HG02870 (cell line): ENCODE measurements at regions not wholly inside any gene's neighbourhood (a gene's known extent, or its start where the extent isn't known, plus 50 kb on each side); places are given as distances from the start of the nearest gene placed in this dataset.

Experiments
- ATAC-seq: cut with Tn5 transposase; IDR thresholded peaks from one replicate; pipeline ENCODE4 v1.9.1; 2021; ENCODE audit warnings: mild to moderate bottlenecking, moderate library complexity; ENCODE audit not compliant: unreplicated experiment

DNA sequence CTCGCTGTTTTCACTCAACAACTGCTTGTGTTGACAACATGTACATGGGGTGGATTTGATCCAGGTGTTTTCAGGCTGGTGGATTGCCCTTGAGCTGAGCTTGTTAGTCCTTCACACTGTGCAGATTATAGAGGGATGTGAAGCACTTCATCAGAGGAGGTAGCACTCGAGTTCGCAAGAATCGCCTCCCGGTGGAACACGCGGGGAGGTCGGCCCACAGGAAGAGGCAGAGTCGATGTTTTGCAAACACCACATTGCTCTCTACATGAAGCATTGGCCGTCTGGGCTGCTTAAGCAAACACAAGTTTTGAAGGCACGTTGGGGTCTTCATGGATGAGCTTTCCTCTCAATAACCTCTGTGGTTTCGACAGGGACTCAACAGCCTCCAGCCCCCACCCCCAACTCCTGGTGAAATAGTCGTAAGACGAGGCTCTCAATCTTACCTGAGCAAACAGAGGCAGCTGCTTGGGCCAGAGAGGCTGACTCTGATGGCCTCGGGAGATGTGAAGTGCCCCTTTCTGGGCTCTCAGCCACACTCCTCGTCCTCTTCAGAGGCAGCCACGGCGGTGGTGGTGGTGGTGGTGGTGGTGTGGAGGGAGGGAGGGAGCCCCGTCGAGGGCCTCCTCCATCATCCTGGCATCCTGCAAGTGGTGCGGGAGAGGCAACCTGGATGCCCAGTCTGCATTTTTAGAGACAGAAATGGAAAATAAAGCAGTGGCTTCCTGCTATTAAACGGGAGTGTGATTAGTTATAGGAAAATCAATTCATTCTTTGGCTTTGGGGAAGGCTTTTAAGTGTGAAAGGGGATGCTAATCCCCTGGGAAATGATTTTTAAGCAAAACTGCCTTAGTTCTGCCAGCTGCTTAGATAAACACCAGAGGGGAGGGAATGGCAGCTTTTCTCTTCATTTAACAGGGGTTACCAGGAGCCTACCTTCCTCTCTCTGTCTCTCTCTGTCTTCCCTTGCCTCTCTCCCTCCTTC is 552.5 kb upstream of the EEF2KMT start:
- no peak for ATAC-seq

DNA sequence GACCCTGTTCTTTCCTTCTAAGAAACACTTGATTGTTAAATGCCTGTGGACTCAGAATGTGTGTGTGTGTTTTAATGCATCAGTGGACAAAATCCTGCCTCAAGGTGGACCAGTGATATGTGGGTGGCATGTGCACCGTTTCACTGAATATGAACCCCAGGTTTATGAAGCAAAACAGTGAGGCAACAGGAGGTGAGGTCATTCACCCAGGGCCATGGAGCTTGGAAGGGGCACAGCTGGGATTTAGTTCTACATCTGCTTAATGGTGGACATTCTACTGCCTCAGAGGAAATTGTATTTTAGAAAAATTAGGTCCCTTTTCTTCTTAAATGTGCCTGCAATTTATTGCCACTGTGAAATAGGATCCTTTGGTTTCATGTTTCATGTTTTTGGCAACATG is 549.5 kb upstream of the EEF2KMT start:
- ATAC-seq = no peak

DNA sequence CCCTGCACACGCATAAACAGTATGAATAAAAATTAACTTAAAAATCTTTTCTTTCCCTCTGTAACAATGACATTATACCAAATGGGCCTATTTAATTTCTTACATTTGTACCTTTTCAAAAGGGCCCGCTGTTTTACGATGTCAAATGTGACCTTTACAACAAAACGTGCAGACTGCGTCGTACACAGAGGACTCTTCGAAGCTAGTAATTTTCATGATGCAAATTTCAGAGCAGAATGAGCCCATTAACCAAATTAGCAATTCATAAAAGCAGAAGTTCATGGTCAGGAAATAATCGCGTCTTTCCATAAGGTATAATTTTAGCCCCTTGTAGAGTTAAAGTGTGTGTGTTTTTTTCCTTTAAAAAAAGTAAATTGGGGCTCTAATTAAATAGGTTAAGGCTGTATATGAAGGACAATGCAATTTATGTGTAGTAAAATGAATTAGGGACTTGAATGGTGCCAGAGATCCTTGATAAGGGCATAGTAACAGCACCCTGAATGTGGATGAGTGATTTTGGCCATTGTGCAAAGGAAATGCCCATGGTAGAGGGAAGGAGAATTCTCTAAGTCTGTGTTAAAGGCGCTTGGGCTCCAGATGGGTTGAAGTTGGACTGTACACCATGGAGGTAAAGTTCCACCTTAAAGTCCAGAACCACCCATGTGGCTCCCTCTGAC is 546.4 kb upstream of the EEF2KMT start:
- ATAC-seq = no peak

DNA sequence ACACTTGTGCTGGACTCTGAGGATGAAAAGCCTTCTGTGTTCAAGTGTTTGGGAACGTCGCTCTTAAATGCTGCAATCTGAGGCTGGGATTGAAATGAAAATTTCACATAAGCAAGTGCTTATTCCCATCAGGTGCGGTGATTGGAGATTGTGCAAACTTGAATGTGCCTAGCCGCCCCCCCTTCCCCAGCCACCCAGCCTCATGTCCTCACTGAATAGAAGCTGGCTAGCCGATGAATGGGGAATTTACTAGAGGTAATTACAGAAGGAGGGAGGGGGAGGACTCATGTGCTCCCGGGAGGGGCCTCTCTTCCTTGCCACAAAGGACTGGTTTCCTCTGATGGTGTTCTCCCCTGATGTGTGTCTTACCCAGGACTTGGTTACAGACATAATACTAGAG is 544.8 kb upstream of the EEF2KMT start:
- no peak for ATAC-seq

DNA sequence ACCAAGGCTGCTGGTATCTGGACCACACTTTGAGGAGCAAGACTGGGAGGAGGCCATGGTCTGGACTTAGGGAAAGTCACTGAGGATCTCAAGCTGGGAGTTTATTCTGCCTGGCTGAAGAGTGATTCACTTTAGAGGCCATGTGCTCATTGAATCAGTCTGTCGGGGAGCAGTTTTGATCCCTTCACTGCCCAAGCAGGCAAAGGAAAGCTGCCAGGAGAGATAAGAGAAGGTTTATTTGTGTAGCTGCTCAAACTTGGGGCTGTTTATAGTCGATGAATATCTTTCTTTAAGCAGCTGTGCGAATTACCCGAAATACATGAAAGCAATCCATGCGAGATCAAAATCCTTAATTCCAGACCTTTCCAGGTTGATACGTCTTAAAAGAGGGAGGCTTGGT is 544.4 kb upstream of the EEF2KMT start:
- no peak for ATAC-seq

DNA sequence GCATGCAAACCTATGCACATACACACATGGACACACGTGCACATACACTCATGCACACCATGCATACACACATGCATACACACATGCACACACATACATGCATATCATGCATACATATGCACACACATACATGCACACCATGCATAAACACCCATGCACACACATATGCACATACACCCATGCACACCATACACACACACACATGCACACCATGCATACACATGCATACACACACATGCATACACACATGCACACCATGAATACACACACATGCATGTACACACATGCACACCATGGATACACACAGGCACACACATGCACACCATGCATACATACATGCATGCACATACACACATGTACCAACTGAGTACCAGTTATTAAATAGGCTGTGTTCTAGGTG is 543.3 kb upstream of the EEF2KMT start:
- ATAC-seq = no peak

DNA sequence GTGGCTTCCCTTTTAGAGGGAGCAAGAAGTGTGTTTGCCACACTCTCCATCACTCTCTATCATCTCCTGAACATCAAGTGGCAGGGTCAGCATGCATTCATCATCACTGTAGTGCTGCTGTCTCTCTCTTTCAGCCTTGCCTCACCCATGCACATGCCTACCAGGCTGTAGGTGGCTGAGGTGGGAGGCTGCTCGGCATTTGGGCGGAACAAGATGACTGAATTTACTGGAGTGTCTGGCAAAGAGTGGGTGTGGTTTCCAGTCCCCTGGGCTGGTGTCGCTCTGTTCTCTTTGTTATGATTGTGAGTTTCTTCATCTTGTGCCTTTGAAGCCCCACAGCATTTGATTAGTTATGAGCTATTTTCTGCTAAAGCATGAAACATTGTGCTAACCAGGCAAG is 541.9 kb upstream of the EEF2KMT start:
- no peak for ATAC-seq

DNA sequence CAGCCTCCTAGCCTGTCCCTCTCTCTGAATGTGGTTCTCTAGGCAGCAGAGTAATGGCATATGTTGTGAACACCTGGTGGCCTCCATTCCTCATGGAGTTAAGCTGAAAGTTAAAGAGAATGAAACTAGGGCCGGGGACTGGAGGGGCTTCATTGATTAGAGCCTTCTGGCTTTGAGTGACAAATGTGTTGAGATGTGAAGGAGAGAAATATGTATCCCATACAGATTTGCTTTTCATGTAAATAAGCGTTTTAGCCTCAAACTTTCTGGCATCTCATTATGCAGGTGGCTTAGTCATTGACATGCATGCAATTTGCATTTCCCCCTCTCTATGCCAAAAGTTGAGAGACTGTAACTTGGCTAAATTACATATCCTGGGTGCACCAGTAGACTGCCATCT is 537.7 kb upstream of the EEF2KMT start:
- no peak for ATAC-seq

DNA sequence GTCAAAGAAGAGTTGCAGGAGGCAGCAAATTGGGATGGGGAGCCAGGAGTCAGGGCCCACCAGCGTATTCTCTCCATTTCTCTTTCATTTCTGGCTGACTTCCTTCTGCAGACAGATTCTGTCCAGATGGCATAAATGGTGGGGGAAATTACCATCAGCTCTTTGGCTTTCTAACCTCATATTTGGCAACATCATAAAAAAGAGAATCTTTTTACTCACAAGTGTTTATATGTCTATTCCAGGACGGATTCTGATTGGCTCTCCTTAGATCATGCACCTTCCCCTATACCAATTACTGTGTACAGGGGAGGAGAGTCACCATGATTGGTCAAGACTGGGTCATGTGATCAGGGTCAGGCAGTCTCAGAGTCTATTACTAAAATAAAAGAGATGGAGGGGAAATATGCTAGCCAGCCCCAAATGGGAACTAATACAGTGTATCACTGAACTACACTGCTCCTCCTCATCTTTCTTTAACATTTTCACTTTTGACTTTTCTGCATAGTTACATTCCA is 537.1 kb upstream of the EEF2KMT start:
- ATAC-seq = no peak

DNA sequence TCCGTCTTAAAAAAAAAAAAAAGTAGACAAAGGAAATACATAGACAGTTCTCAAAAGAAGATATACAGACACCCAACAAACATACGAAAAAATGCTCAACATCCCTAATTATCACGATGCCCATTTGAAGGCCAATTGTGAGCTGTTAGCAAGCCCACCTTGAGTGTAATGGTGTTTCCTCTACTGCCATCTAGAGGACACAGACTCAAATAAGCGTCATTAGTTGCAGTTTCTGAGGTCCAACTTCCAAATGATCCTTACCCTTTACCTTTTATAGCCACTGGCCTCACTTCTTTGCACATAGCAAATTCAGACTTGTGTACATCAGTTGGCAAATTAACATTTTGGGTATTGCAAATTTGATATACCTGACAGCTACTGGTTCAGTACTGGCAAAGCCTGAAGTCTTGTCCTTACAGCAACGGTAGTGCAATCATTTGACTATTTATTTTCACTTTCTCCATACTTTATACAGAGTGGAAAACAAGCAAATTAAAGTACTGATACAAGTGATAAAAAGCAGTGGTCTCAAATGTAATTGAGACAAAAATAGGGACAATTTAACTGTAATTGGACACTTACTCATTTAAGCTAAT is 536.3 kb upstream of the EEF2KMT start:
- no peak for ATAC-seq

DNA sequence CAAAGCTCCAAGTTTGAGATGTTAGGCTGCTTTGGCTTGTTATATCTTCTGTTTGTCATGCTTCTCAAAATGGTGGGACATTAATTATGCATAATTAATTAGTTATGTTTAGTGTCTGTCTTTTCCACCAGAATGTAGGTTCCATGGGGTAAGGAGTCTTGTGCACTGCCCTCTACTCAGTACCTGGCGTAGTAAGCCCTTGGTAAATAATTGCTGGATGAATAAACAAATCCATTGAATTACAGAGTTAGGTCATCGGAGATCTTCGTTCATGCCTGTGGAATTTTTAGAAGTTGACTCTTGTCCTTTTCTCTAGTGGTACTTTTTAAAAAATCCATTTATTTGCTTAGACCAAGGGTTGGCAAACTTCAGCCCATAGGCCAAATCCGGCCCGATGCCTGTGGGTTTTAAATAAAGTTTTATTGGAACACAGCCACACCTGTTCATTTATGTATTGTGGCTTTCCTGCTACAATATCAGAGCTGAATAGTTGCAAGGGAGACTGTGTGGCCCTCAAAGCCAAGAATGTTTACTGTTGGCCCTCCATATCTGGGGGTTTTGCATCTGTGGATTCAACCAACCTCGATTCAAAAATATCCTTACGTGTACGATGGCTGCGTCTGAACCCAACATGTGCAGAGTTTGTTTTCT is 524.8 kb upstream of the EEF2KMT start:
- no peak for ATAC-seq

DNA sequence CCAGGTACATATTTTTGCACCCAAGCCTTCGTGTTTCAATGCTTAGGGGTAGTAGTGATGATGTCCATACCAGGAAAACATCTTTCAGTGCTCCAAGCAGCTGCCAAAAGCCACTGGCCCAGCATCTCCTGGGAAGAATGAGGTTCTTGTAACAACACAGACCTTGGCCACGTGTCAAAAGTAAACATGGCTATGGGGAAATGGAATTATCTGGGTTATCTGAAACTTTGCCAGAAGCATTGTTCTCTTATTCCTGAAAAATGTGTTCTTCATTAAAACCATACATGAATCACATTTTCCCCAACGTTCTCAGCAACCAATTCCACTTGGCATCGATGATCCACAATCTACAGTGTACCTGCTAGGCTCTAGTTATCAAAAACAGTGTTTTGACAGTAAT is 524.2 kb upstream of the EEF2KMT start:
- ATAC-seq = no peak

DNA sequence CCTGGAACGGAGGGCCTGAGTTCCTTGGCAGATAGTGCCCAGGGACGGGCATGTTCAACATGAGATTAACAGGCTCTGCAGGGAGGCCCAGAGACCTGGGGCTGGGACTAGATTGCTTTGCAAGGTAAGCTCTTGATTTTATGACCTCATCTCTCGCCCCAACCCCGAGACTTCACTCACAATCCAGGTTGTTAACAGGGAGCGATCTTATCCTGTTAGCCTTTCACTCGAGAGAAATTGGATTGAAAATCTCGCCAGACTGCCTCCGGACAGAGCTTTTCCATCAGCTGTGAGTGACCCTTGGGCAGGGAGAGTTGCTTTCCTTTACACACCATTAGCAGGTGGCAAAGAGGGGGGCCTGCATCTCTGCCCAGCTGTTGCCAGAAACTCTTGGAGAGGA is 521.7 kb upstream of the EEF2KMT start:
- no peak for ATAC-seq

DNA sequence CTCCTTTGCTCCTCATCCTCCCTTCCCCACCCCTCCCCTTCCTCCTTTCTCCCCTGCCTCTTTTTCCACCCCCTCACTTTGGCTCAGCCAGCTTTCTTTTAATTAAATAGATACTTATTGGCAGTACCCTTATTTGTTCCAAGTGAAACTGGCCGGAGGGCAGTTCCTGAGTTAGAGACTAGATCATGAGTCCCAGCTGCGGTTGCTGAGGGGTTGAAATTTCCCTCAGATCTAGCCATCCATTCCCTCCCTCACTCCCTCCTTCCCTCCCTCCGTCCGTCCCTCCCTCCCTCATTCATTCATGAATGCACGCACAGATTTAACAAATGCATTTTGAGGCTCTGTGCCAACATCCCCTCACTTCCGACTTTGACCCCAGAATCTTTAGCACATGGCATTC is 519.2 kb upstream of the EEF2KMT start:
- ATAC-seq = no peak

DNA sequence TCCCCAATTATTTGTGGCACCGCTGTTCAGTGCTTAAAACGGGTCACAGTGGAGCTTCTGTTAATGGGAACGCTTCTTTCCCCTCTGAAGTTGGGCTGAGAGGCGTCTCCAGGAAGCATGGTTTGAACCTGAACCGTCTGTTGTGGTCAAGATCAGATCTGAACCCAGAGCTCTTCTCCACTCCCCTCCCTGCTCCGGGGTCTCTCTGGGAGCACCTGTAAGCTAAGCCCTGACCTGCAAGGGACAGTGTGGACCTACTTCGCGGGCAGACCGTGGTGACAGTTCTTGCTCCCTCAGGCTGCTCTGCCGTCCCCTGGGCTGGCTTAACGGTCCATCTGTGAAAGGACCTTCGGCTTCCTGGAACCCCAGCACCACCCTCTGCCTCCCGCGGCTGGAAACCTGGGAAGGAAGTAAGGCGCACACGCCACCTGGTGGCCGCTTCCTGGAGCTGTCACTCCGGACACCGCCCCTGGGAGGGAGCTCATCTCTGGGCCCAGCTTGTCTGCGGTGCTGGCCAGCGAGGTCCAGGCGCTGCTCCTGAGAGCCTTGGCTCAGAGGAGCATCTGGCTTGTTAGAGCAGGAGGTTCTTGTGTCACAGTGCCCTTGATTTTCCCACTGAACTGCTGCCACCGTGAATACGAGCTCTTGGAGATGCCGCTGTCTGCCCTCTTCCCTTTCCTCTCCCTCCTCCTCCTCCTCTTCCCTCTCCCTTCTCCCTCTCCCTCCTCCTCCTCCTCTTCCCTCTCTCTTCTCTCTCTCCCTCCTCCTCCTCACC is 518.5 kb upstream of the EEF2KMT start:
- no peak for ATAC-seq

DNA sequence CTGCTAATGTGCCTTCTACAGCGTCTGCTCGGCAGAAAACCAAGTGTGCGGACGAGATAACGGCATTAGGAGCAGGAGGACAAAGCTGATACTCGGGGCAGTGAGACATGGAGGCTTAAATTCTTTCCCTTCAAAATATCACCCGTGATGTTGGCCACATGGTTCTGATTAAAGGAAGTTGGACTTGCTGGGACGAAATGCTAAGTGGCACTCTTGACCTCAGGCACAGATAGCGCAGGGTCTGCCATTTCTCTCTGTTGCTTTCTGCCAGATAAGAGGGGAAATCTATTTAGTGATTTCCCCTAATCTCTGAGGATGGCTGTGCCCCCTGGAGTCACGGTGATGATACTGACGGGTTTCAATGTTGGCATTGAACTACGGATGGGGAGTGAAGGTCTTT is 509.6 kb upstream of the EEF2KMT start:
- no peak for ATAC-seq

DNA sequence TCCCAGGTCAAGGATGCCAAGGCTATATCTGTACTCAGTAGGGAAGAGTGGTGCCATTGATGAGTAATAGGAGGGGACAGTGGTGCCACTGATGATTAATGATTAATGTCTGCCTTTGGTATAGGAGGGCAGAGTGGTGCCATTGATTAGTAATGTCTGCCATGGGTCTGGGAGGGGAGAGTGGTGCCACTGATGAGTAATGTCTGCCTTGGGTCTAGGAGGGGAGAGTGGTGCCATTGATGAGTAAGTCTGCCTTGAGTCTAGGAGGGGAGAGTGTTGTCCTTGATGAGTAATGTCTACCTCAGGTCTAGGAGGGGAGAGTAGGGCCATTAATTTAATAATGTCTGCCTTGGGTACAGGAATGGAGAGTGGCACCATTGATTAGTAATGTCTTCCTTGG is 507.8 kb upstream of the EEF2KMT start:
- no peak for ATAC-seq

DNA sequence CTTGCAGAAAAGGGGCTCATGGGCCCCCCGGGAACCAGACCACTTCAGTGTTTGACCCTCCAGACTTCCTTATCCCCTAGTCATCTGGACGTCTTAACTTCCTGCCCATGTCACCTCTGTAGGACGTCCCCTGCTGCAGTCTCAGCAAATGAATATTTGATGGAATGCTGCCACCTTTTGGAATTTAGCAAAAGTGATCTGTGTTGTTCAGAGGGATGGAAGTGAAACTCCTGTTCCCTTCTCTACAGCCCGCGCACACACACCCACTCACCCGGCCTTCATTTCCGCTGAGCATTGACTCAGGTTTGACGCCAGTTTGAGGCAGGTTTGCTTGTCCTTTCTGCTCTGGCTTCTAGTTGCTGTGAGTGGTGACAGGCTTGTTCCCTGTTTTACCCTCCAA is 507.2 kb upstream of the EEF2KMT start:
- ATAC-seq = no peak

DNA sequence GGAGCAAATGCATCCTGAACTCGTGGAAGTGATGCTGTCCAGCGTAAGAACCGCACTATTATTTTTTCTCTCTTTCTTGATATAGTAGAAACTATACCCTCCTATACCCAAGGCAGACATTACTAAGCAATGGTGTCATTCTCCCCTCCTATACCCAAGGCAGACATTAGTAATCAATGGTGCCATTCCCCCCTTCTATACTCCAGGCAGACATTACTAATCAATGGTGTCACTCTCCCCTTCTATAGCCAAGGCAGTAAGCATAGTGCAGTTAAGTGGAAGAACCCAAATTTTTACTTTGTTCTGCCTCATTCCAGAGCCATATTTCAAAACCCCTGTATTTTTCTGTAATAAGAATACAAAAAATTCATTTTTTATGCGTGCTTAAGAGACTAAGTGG is 506.2 kb upstream of the EEF2KMT start:
- ATAC-seq = no peak

DNA sequence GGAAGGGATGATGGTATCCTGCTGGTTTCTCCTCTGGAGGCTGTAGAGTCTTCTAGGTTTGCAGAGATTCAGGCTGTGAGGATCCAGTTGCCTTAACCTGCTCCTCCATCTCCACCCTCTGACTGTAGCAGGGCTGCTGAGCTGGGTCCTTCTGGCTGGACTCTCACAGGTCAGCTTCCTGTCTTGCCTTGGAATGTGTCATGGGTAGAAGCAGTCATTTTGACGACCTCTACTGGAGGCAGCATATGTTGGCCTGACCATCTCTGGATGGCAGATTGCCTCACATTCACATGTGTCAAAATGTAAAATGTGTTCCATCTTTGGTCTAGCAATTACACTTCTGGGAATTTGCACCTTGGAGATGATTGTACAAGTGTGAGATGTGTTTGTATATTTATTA is 504.4 kb upstream of the EEF2KMT start:
- no peak for ATAC-seq
